Neural cell (in vitro differentiated cells): ENCODE measurements at regions not wholly inside any gene's neighbourhood (a gene's known extent, or its start where the extent isn't known, plus 50 kb on each side); places are given as distances from the start of the nearest gene placed in this dataset.

Experiments
- H2AFZ ChIP-seq: fragments of 200-600, 300-800 bp; sonication (generic), shearing (Covaris generic); 2 replicates; pipeline ENCODE4 v1.6.0; 2014; ENCODE audit warnings: low read depth, mild to moderate bottlenecking, antibody characterized with exemption, low read length, moderate library complexity
- H3F3A ChIP-seq: fragments of 200-600 bp; shearing (Covaris generic); 2 replicates; pipeline ENCODE4 v1.6.1; 2016; ENCODE audit warnings: mild to moderate bottlenecking, moderate library complexity, mixed read lengths, antibody characterized with exemption, low read length; ENCODE audit not compliant: insufficient read depth, poor library complexity, severe bottlenecking
- H3K27ac ChIP-seq: fragments of 200-600, 300-800 bp; sonication (generic), shearing (Covaris generic); 2 replicates; pipeline ENCODE4 v1.5.1; 2014; ENCODE audit warnings: mild to moderate bottlenecking, low read length, moderate library complexity
- H3K27me3 ChIP-seq: fragments of 300-800, 200-600 bp; sonication (generic), shearing (Covaris generic); 2 replicates; pipeline ENCODE4 v1.6.0; 2014; ENCODE audit warnings: mild to moderate bottlenecking, low read depth, low read length, moderate library complexity; ENCODE audit not compliant: insufficient read depth
- H3K36me3 ChIP-seq: fragments of 300-800, 200-600 bp; sonication (generic), shearing (Covaris generic); 2 replicates; pipeline ENCODE4 v1.5.1; 2014; ENCODE audit warnings: mild to moderate bottlenecking, antibody characterized with exemption, low read length, moderate library complexity; ENCODE audit not compliant: insufficient read depth
- H3K4me2 ChIP-seq: fragments of 300-800, 200-600 bp; sonication (generic), shearing (Covaris generic); 2 replicates; pipeline ENCODE4 v1.6.0; 2014; ENCODE audit warnings: mild to moderate bottlenecking, low read length
- H3K4me3 ChIP-seq: fragments of 300-800, 200-600 bp; sonication (generic), shearing (Covaris generic); 2 replicates; pipeline ENCODE4 v1.5.1; 2014; ENCODE audit warnings: mild to moderate bottlenecking, low read length, moderate library complexity
- H3K79me2 ChIP-seq: fragments of 200-600 bp; shearing (Covaris generic); replicated peaks from 2 replicates; pipeline ENCODE4 v1.6.0; 2014; ENCODE audit warnings: mild to moderate bottlenecking, low read length, moderate library complexity; ENCODE audit not compliant: insufficient read depth
- H3K9ac ChIP-seq: fragments of 300-800, 200-600 bp; sonication (generic), shearing (Covaris generic); 2 replicates; pipeline ENCODE4 v1.6.1; 2016; ENCODE audit warnings: mild to moderate bottlenecking, low read length, mixed read lengths
- H3K9me2 ChIP-seq: fragments of 200-600 bp; shearing (Covaris generic); 2 replicates; pipeline ENCODE4 v1.6.1; 2016; ENCODE audit warnings: mild to moderate bottlenecking, low read length, mixed read lengths; ENCODE audit not compliant: insufficient read depth
- H3K9me3 ChIP-seq: fragments of 200-600, 300-800 bp; sonication (generic), shearing (Covaris generic); 2 replicates; pipeline ENCODE4 v1.6.1; 2016; ENCODE audit warnings: mild to moderate bottlenecking, mixed run types, low read length, moderate library complexity, mixed read lengths
- H4K20me1 ChIP-seq: fragments of 200-600 bp; shearing (Covaris generic); 2 replicates; pipeline ENCODE4 v1.6.1; 2016; ENCODE audit warnings: mild to moderate bottlenecking, mixed run types; ENCODE audit not compliant: insufficient read depth
- CTCF ChIP-seq: fragments of 450-650 bp; IDR thresholded peaks from 2 replicates; pipeline ENCODE4 v1.5.1; 2014; ENCODE audit warnings: antibody characterized with exemption, mild to moderate bottlenecking, moderate library complexity; ENCODE audit not compliant: poor library complexity, severe bottlenecking
- EP300 ChIP-seq: fragments of 450-650 bp; conservative IDR thresholded peaks from 2 replicates; pipeline ENCODE4 v1.6.1; 2014; ENCODE audit warnings: antibody characterized with exemption, mild to moderate bottlenecking, moderate library complexity; ENCODE audit not compliant: poor library complexity, severe bottlenecking
- EZH2 ChIP-seq: fragments of 200-600, 300-800 bp; shearing (Covaris generic), sonication (generic); IDR thresholded peaks from 2 replicates; pipeline ENCODE4 v1.6.1; 2014; ENCODE audit warnings: antibody characterized with exemption, low read length, borderline replicate concordance, mild to moderate bottlenecking; ENCODE audit not compliant: insufficient read depth, poor library complexity, severe bottlenecking
- MXI1 ChIP-seq: fragments of 450-650 bp; conservative IDR thresholded peaks from 2 replicates; pipeline ENCODE4 v1.6.1; 2014; ENCODE audit warnings: antibody characterized with exemption, mild to moderate bottlenecking; ENCODE audit not compliant: poor library complexity, severe bottlenecking
- POLR2AphosphoS5 ChIP-seq: IDR thresholded peaks from 2 replicates; pipeline ENCODE4 v1.6.1; 2012
- RAD21 ChIP-seq: fragments of 450-650 bp; conservative IDR thresholded peaks from 2 replicates; pipeline ENCODE4 v1.6.1; 2014; ENCODE audit warnings: antibody characterized with exemption, mild to moderate bottlenecking, moderate library complexity
- REST ChIP-seq: IDR thresholded peaks from 2 replicates; pipeline ENCODE4 v1.6.1; 2012; ENCODE audit warnings: borderline replicate concordance
- SMC3 ChIP-seq: fragments of 450-650 bp; conservative IDR thresholded peaks from 2 replicates; pipeline ENCODE4 v1.6.1; 2014; ENCODE audit warnings: antibody characterized with exemption, mild to moderate bottlenecking, moderate library complexity; ENCODE audit not compliant: poor library complexity
- TAF1 ChIP-seq: IDR thresholded peaks from 2 replicates; pipeline ENCODE4 v1.6.1; 2012; ENCODE audit warnings: low read depth

GRCh38 chr13:31875134-31875533 lies 135.8 kb downstream of the RXFP2 start:
- H3K27me3 ChIP-seq: no peaks in the 10 kb centered on the region
- H3K9me2 ChIP-seq: no peaks in the 10 kb centered on the region
- no peak overlapping the region for H3K9ac ChIP-seq
- no peaks in the 10 kb centered on the region for H3K79me2 ChIP-seq
- H3F3A ChIP-seq: no peaks in the 10 kb centered on the region
- H3K4me2 ChIP-seq: no peak overlapping the region
- H3K36me3 ChIP-seq: no peaks in the 10 kb centered on the region
- no peaks in the 10 kb centered on the region for H4K20me1 ChIP-seq
- no peak overlapping the region for H2AFZ ChIP-seq
- H3K27ac ChIP-seq: no peak overlapping the region
- no peaks in the 10 kb centered on the region for H3K9me3 ChIP-seq
- TF ChIP-seq RAD21 (no peak), CTCF (no peak), EZH2 (no peak), EP300 (no peak), POLR2AphosphoS5 (no peak), REST (no peak), MXI1 (no peak), SMC3 (no peak)
- H3K4me3 ChIP-seq: no peak overlapping the region

- Histone ChIP-seq H3K4me3 (no peak overlapping the region), H3K9me2 (no peaks in the 10 kb centered on the region), H3F3A (no peaks in the 10 kb centered on the region), H3K27ac (no peak overlapping the region), H3K36me3 (no peaks in the 10 kb centered on the region), H3K27me3 (no peaks in the 10 kb centered on the region), H3K79me2 (no peaks in the 10 kb centered on the region), H4K20me1 (no peaks in the 10 kb centered on the region), H3K9ac (no peak overlapping the region), H3K4me2 (no peak overlapping the region), H2AFZ (no peak overlapping the region), H3K9me3 (no peaks in the 10 kb centered on the region)
- TF ChIP-seq EP300 (no peak), EZH2 (no peak), RAD21 (no peak), TAF1 (no peak), POLR2AphosphoS5 (no peak), SMC3 (no peak), CTCF (no peak), REST (no peak), MXI1 (no peak)
These were observed 138.7 kb downstream of the RXFP2 start for GRCh38 chr13:31878052-31878451.
